ENCODE measurements at regions not wholly inside any gene's neighbourhood (a gene's known extent, or its start where the extent isn't known, plus 50 kb on each side); places are given as distances from the start of the nearest gene placed in this dataset.
"Not testable (repeated sequence)": the region's sequence is repeated elsewhere in the genome, so short reads cannot be mapped to it uniquely, and the experiment has no call there.

GRCh38 chrX:131219271-131219670 is 69.8 kb downstream of the IGSF1 start:
- Histone ChIP-seq H3K36me3 (no peaks in the 10 kb centered on the region), H3K27ac (no peak overlapping the region), H3K27me3 (peaks cover 93 to 100% (median 98%) of the 10 kb centered on the region in 11 experiments), H3K9me3 (replicated peaks in 1 of 11) (no peaks in the 10 kb centered on the region), H3K4me2 (no peak overlapping the region), H3K9ac (no peak overlapping the region), H3K4me3 (no peak overlapping the region), H3K4me1 (no peaks in the 10 kb centered on the region), H4K20me1 (peaks cover 0 to 2% (median 0%) of the 10 kb centered on the region in 11 experiments; a peak in 2 of 22 replicates)
- TF ChIP-seq Cebpa-rat (IDR thresholded peaks at IDR 0.05), result no peak

GRCh38 chrX:131217989-131218388 is 71.1 kb downstream of the IGSF1 start:
- no peak overlapping the region for H3K4me2 ChIP-seq
- no peak for TF ChIP-seq Cebpa-rat (IDR thresholded peaks at IDR 0.05)
- H3K27me3 ChIP-seq, result peaks cover 95 to 100% (median 98%) of the 10 kb centered on the region in 11 experiments
- no peak overlapping the region for H3K27ac ChIP-seq
- no peaks in the 10 kb centered on the region for H3K4me1 ChIP-seq
- no peak overlapping the region for H3K9ac ChIP-seq
- no peaks in the 10 kb centered on the region for H3K9me3 ChIP-seq (replicated peaks in 1 of 11)
- H4K20me1 ChIP-seq, result peaks cover 0 to 2% (median 0%) of the 10 kb centered on the region in 11 experiments; a peak in 2 of 22 replicates
- H3K36me3 ChIP-seq, result no peaks in the 10 kb centered on the region
- H3K4me3 ChIP-seq, result no peak overlapping the region

- peaks cover 91 to 98% (median 95%) of the 10 kb centered on the region in 11 experiments for H3K27me3 ChIP-seq
- no peak overlapping the region for H3K4me3 ChIP-seq
These were observed 72.3 kb downstream of the IGSF1 start for GRCh38 chrX:131216828-131217227.

GRCh38 chrX:131213400-131213799 is 75.7 kb downstream of the IGSF1 start:
- Histone ChIP-seq H3K4me2 (no peak overlapping the region), H3K27me3 (peaks cover 70 to 92% (median 88%) of the 10 kb centered on the region in 11 experiments), H3K36me3 (no peaks in the 10 kb centered on the region), H3K4me1 (no peaks in the 10 kb centered on the region), H3K9ac (no peak overlapping the region), H3K27ac (no peak overlapping the region), H4K20me1 (peaks cover 0 to 2% (median 0%) of the 10 kb centered on the region in 11 experiments; a peak in 2 of 22 replicates), H3K9me3 (replicated peaks in 1 of 11) (no peaks in the 10 kb centered on the region), H3K4me3 (no peak overlapping the region)
- TF ChIP-seq Cebpa-rat (IDR thresholded peaks at IDR 0.05), result no peak

More at GRCh38 chrX:131216828-131217227, 72.3 kb downstream of the IGSF1 start:
- Histone ChIP-seq H3K36me3 (no peaks in the 10 kb centered on the region), H3K9me3 (replicated peaks in 1 of 11) (no peaks in the 10 kb centered on the region), H3K9ac (no peak overlapping the region), H3K4me2 (no peak overlapping the region), H3K27ac (no peak overlapping the region), H4K20me1 (peaks cover 0 to 2% (median 0%) of the 10 kb centered on the region in 11 experiments; a peak in 2 of 22 replicates), H3K4me1 (no peaks in the 10 kb centered on the region)
- TF ChIP-seq Cebpa-rat (IDR thresholded peaks at IDR 0.05), result no peak

GRCh38 chrX:131202766-131203165 is 86.3 kb downstream of the IGSF1 start:
- Histone ChIP-seq H3K27ac (no peak overlapping the region), H3K4me1 (no peaks in the 10 kb centered on the region), H4K20me1 (no peaks in the 10 kb centered on the region; a peak in 1 of 22 replicates), H3K9me3 (replicated peaks in 1 of 11) (no peaks in the 10 kb centered on the region), H3K27me3 (peaks cover 87 to 100% (median 96%) of the 10 kb centered on the region in 11 experiments), H3K36me3 (no peaks in the 10 kb centered on the region), H3K9ac (no peak overlapping the region), H3K4me3 (no peak overlapping the region), H3K4me2 (no peak overlapping the region)
- TF ChIP-seq Cebpa-rat (IDR thresholded peaks at IDR 0.05), result no peak

- no peaks in the 10 kb centered on the region for H3K4me1 ChIP-seq
- H3K27me3 ChIP-seq, result peaks cover 87 to 100% (median 96%) of the 10 kb centered on the region in 11 experiments
- TF ChIP-seq Cebpa-rat (IDR thresholded peaks at IDR 0.05), result no peak
- no peak overlapping the region for H3K9ac ChIP-seq
- no peaks in the 10 kb centered on the region for H3K9me3 ChIP-seq (replicated peaks in 1 of 11)
- H3K27ac ChIP-seq, result no peak overlapping the region
- no peaks in the 10 kb centered on the region for H3K36me3 ChIP-seq
- H3K4me3 ChIP-seq, result no peak overlapping the region
- H4K20me1 ChIP-seq, result no peaks in the 10 kb centered on the region; a peak in 1 of 22 replicates
- H3K4me2 ChIP-seq, result no peak overlapping the region
These were observed 87.1 kb downstream of the IGSF1 start for GRCh38 chrX:131201986-131202385.

GRCh38 chrX:131199091-131199490 is 90.0 kb downstream of the IGSF1 start:
- Histone ChIP-seq H3K9me3 (replicated peaks in 1 of 11) (no peaks in the 10 kb centered on the region), H3K4me1 (no peaks in the 10 kb centered on the region), H3K4me2 (no peak overlapping the region), H3K4me3 (no peak overlapping the region), H3K27me3 (peaks cover 88 to 100% (median 95%) of the 10 kb centered on the region in 11 experiments), H3K9ac (no peak overlapping the region), H3K36me3 (no peaks in the 10 kb centered on the region), H4K20me1 (no peaks in the 10 kb centered on the region; a peak in 2 of 22 replicates), H3K27ac (no peak overlapping the region)
- TF ChIP-seq Cebpa-rat (IDR thresholded peaks at IDR 0.05), result no peak

GRCh38 chrX:131187206-131187605 is 101.9 kb downstream of the IGSF1 start:
- no peak for TF ChIP-seq Cebpa-rat (IDR thresholded peaks at IDR 0.05)
- Histone ChIP-seq H3K4me1 (no peaks in the 10 kb centered on the region), H3K27ac (no peak overlapping the region), H3K27me3 (peaks cover 50 to 89% (median 79%) of the 10 kb centered on the region in 11 experiments), H4K20me1 (peaks cover 0 to 7% (median 0%) of the 10 kb centered on the region in 11 experiments; a peak in 1 of 22 replicates), H3K9ac (no peak overlapping the region), H3K4me2 (no peak overlapping the region), H3K9me3 (replicated peaks in 1 of 11) (peaks cover 0 to 8% (median 0%) of the 10 kb centered on the region in 11 experiments; a peak in 1 of 22 replicates), H3K4me3 (no peak overlapping the region), H3K36me3 (no peaks in the 10 kb centered on the region)

GRCh38 chrX:131170148-131170547 is 112.0 kb downstream of the ARHGAP36 start:
- Histone ChIP-seq H3K9ac (no peak overlapping the region), H3K27me3 (peaks cover 86 to 100% (median 98%) of the 10 kb centered on the region in 11 experiments), H3K4me2 (no peak overlapping the region), H3K4me3 (no peak overlapping the region), H3K36me3 (no peaks in the 10 kb centered on the region), H3K4me1 (no peaks in the 10 kb centered on the region), H4K20me1 (no peaks in the 10 kb centered on the region), H3K9me3 (replicated peaks in 1 of 11) (no peaks in the 10 kb centered on the region; a peak in 1 of 22 replicates), H3K27ac (no peak overlapping the region)
- peak in 4 of 11 experiments; percentile 11 to 64 (median 40); a peak in 4 of 22 replicates for TF ChIP-seq Cebpa-rat (IDR thresholded peaks at IDR 0.05)

- not testable (repeated sequence) for H3K9me3 ChIP-seq (replicated peaks in 1 of 11); H3K4me1 ChIP-seq; H3K4me3 ChIP-seq; H4K20me1 ChIP-seq; H3K36me3 ChIP-seq; H3K27ac ChIP-seq; H3K4me2 ChIP-seq; H3K9ac ChIP-seq
- peaks cover 71 to 95% (median 83%) of the 10 kb centered on the region in 11 experiments for H3K27me3 ChIP-seq
These were observed 105.5 kb downstream of the ARHGAP36 start for GRCh38 chrX:131163645-131164044.

- not testable (repeated sequence) for H3K9ac ChIP-seq; H3K4me3 ChIP-seq; H3K9me3 ChIP-seq (replicated peaks in 1 of 11); H3K36me3 ChIP-seq; H3K27ac ChIP-seq; H3K4me1 ChIP-seq; H4K20me1 ChIP-seq; H3K4me2 ChIP-seq
- H3K27me3 ChIP-seq, result peaks cover 13 to 41% (median 27%) of the 10 kb centered on the region in 11 experiments
These were observed 99.5 kb downstream of the ARHGAP36 start for GRCh38 chrX:131157656-131158055.
